Neural progenitor cell (in vitro differentiated cells): ENCODE measurements at regions not wholly inside any gene's neighbourhood (a gene's known extent, or its start where the extent isn't known, plus 50 kb on each side); places are given as distances from the start of the nearest gene placed in this dataset.
A peak's percentile ranks its signal among the peaks of the same experiment; 100 is the strongest.
"Not testable (repeated sequence)": the region's sequence is repeated elsewhere in the genome, so short reads cannot be mapped to it uniquely, and the experiment has no call there.

ENCODE experiments used
- DNase-seq: peaks from one replicate; pipeline ENCODE4 v3.0.0-alpha.2; 2016; ENCODE audit warnings: low spot score
- H2AFZ ChIP-seq: fragments of 200-600 bp; sonication (generic); replicated peaks from 2 replicates; pipeline ENCODE4 v1.6.1; 2016; ENCODE audit warnings: antibody characterized with exemption
- H3F3A ChIP-seq: fragments of 200-600 bp; sonication (generic); 2 replicates; pipeline ENCODE4 v1.6.1; 2016; ENCODE audit warnings: antibody characterized with exemption, low read depth
- H3K27ac ChIP-seq: fragments of 200-600 bp; sonication (generic); 2 replicates; pipeline ENCODE4 v1.5.1; 2016; ENCODE audit warnings: mild to moderate bottlenecking
- H3K27me3 ChIP-seq: fragments of 200-600 bp; sonication (generic); 2 replicates; pipeline ENCODE4 v1.6.1; 2016; ENCODE audit warnings: mild to moderate bottlenecking, moderate library complexity
- H3K36me3 ChIP-seq: fragments of 200-600 bp; sonication (generic); 2 replicates; pipeline ENCODE4 v1.5.1; 2016
- H3K4me1 ChIP-seq: fragments of 200-600 bp; sonication (generic); 2 replicates; pipeline ENCODE4 v1.6.1; 2016; ENCODE audit warnings: mixed run types
- H3K4me2 ChIP-seq: fragments of 200-600 bp; sonication (generic); 2 replicates; pipeline ENCODE4 v1.6.1; 2016
- H3K4me3 ChIP-seq: fragments of 200-600 bp; sonication (generic); 2 replicates; pipeline ENCODE4 v1.5.1; 2016
- H3K79me2 ChIP-seq: fragments of 200-600 bp; sonication (generic); 2 replicates; pipeline ENCODE4 v1.6.1; 2016; ENCODE audit warnings: low read depth
- H3K9ac ChIP-seq: fragments of 200-600 bp; sonication (generic); 2 replicates; pipeline ENCODE4 v1.6.1; 2016
- H3K9me3 ChIP-seq: fragments of 200-600 bp; sonication (generic); 2 replicates; pipeline ENCODE4 v1.5.1; 2016; ENCODE audit warnings: low read depth
- H4K20me1 ChIP-seq: fragments of 200-600 bp; sonication (generic); 2 replicates; pipeline ENCODE4 v1.6.1; 2016; ENCODE audit warnings: low read depth
- H3K27ac Mint-ChIP-seq: 3 replicates; pipeline ENCODE4 v1.8.0; 2021; ENCODE audit warnings: mixed read lengths
- H3K27me3 Mint-ChIP-seq: 2 replicates; pipeline ENCODE4 v1.8.0; 2022; ENCODE audit warnings: low read depth, mild to moderate bottlenecking, inconsistent platforms, moderate library complexity, mixed read lengths; ENCODE audit not compliant: insufficient read depth
- H3K36me3 Mint-ChIP-seq: 3 replicates; pipeline ENCODE4 v1.8.0; 2021; ENCODE audit warnings: mixed read lengths
- H3K4me1 Mint-ChIP-seq: 3 replicates; pipeline ENCODE4 v1.8.0; 2021; ENCODE audit warnings: mixed read lengths
- H3K4me3 Mint-ChIP-seq: 3 replicates; pipeline ENCODE4 v1.8.0; 2021; ENCODE audit warnings: mild to moderate bottlenecking, moderate library complexity, mixed read lengths
- H3K9me3 Mint-ChIP-seq: 3 replicates; pipeline ENCODE4 v1.8.0; 2020; ENCODE audit warnings: mixed read lengths
- CTCF ChIP-seq: fragments of 200-600 bp; sonication (generic); IDR thresholded peaks from 2 replicates; pipeline ENCODE4 v1.5.1; 2017; ENCODE audit warnings: antibody characterized with exemption, mild to moderate bottlenecking
- EZH2 ChIP-seq: fragments of 200-600 bp; sonication (generic); IDR thresholded peaks from 2 replicates; pipeline ENCODE4 v1.6.1; 2017; ENCODE audit warnings: antibody characterized with exemption, mild to moderate bottlenecking, moderate library complexity
- EZH2phosphoT487 ChIP-seq: fragments of 200-600 bp; sonication (generic); IDR thresholded peaks from 2 replicates; pipeline ENCODE4 v1.6.1; 2017; ENCODE audit warnings: antibody characterized with exemption

- Histone ChIP-seq H4K20me1 (no peaks in the 10 kb centered on the region), H3K36me3 (no peaks in the 10 kb centered on the region), H3K9me3 (peaks cover 3% of the 10 kb centered on the region), H3K4me1 (peaks cover 36% of the 10 kb centered on the region), H3K4me2 (peak overlapping the region; percentile 71), H3K9ac (no peak overlapping the region), H3K79me2 (no peaks in the 10 kb centered on the region), H3K27ac (peak overlapping the region; percentile 35), H3F3A (peaks cover 14% of the 10 kb centered on the region), H2AFZ (no peak overlapping the region), H3K4me3 (peak overlapping the region; percentile 28), H3K27me3 (no peaks in the 10 kb centered on the region)
- Mint-ChIP-seq H3K27me3 (no peaks in the 10 kb centered on the region), H3K36me3 (no peaks in the 10 kb centered on the region), H3K9me3 (peaks cover 2% of the 10 kb centered on the region), H3K27ac (no peak overlapping the region), H3K4me1 (no peaks in the 10 kb centered on the region), H3K4me3 (no peak overlapping the region)
- peak; percentile 31 for DNase-seq
- no peak for TF ChIP-seq EZH2
- TF ChIP-seq EZH2phosphoT487, result no peak
- TF ChIP-seq CTCF, result no peak
These were observed 721.3 kb upstream of the NCAM2 start for GRCh38 chr21:20276954-20277353.

GRCh38 chr21:20283836-20284235 lies 714.4 kb upstream of the NCAM2 start:
- Histone ChIP-seq H3K4me3 (no peak overlapping the region), H3K27ac (no peak overlapping the region), H3K9me3 (peaks cover 3% of the 10 kb centered on the region), H2AFZ (no peak overlapping the region), H3K4me1 (no peaks in the 10 kb centered on the region), H4K20me1 (no peaks in the 10 kb centered on the region), H3K4me2 (no peak overlapping the region), H3F3A (peaks cover 4% of the 10 kb centered on the region), H3K36me3 (no peaks in the 10 kb centered on the region), H3K9ac (no peak overlapping the region), H3K79me2 (no peaks in the 10 kb centered on the region), H3K27me3 (no peaks in the 10 kb centered on the region)
- TF ChIP-seq EZH2 (no peak), CTCF (no peak)
- Mint-ChIP-seq H3K4me1 (no peaks in the 10 kb centered on the region), H3K4me3 (no peak overlapping the region), H3K36me3 (no peaks in the 10 kb centered on the region), H3K27ac (no peak overlapping the region), H3K9me3 (peaks cover 2% of the 10 kb centered on the region), H3K27me3 (peaks cover 2% of the 10 kb centered on the region)
- DNase-seq, result no peak

DNA sequence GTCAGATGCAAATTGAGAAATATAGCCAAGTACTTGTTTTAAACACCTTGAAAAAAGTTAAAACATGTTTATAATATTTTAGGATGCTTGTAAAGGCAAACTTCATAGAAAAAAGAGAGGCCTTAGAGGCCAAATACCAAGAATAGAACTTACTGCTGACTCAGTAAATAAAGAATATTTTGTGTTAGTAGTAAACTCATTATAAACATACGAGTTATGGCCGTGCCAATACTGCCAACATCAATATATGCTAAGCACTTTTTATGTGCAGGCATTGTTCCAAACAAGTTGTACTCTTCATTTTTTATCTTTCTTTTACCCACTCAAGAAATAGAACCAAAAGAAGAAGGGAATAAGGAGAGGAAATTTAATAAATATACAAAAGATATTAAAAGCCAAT lies 705.9 kb upstream of the NCAM2 start:
- H3K4me3 Mint-ChIP-seq, result no peak overlapping the region

GRCh38 chr21:20292854-20293253 lies 705.4 kb upstream of the NCAM2 start:
- H3K4me3 ChIP-seq, H3K4me1 ChIP-seq, H3K4me2 ChIP-seq, H3K4me1 Mint-ChIP-seq, H3K9me3 Mint-ChIP-seq, H3K27me3 Mint-ChIP-seq, H3K36me3 Mint-ChIP-seq, H3K27ac Mint-ChIP-seq, H3K27ac ChIP-seq, H3K79me2 ChIP-seq, DNase-seq, H2AFZ ChIP-seq, H3K9ac ChIP-seq, H3K9me3 ChIP-seq, H3K27me3 ChIP-seq, H3K4me3 Mint-ChIP-seq, H4K20me1 ChIP-seq, H3K36me3 ChIP-seq, H3F3A ChIP-seq: not testable (repeated sequence)

More for the DNA sequence above, 705.9 kb upstream of the NCAM2 start:
- H3K4me2 ChIP-seq, result no peak overlapping the region
- H4K20me1 ChIP-seq, result no peaks in the 10 kb centered on the region
- Mint-ChIP-seq H3K27ac (no peak overlapping the region), H3K27me3 (no peaks in the 10 kb centered on the region), H3K4me1 (no peaks in the 10 kb centered on the region), H3K9me3 (no peaks in the 10 kb centered on the region), H3K36me3 (no peaks in the 10 kb centered on the region)
- no peak for DNase-seq
- H3K9me3 ChIP-seq, result no peaks in the 10 kb centered on the region
- H3K79me2 ChIP-seq, result no peaks in the 10 kb centered on the region
- H3K27me3 ChIP-seq, result no peaks in the 10 kb centered on the region
- no peak overlapping the region for H2AFZ ChIP-seq
- H3K36me3 ChIP-seq, result no peaks in the 10 kb centered on the region
- H3K4me1 ChIP-seq, result no peaks in the 10 kb centered on the region
- no peak overlapping the region for H3K27ac ChIP-seq
- no peak overlapping the region for H3K9ac ChIP-seq
- no peak overlapping the region for H3K4me3 ChIP-seq
- H3F3A ChIP-seq, result no peaks in the 10 kb centered on the region
- TF ChIP-seq EZH2phosphoT487 (no peak), EZH2 (no peak), CTCF (no peak)
